GM10266 (cell line): ENCODE measurements at regions not wholly inside any gene's neighbourhood (a gene's known extent, or its start where the extent isn't known, plus 50 kb on each side); places are given as distances from the start of the nearest gene placed in this dataset.

ENCODE experiments used
- DNase-seq: peaks from one replicate; pipeline ENCODE4 v3.0.0; 2012; ENCODE audit errors: extremely low spot score
- TF ChIP-seq, protein P1 (sequence below): IDR thresholded peaks from 2 replicates; pipeline ENCODE4 v1.5.1; 2012; ENCODE audit warnings: mild to moderate bottlenecking, low read depth; ENCODE audit not compliant: control insufficient read depth, insufficient read depth; ENCODE audit errors: missing control alignments

DNA sequence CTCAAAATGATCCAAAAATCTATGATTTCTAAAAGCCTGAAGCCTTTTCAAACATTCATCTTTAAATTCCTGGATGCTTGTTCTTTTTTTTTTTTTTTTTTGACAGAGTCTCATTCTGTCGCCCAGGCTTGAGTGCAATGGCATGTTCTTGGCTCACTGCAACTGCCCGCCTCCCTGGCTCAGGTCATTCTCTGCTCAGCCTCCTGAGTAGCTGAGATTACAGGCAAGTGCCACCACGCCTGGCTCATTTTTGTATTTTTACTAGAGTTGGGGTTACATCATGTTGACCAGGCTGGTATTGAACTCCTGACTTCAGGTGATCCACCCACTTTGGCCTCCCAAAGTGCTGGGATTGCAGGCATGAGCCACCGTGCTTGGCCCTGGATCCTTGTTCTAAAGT lies 649.5 kb downstream of the XIRP2 start:
- TF ChIP-seq, protein P1, sequence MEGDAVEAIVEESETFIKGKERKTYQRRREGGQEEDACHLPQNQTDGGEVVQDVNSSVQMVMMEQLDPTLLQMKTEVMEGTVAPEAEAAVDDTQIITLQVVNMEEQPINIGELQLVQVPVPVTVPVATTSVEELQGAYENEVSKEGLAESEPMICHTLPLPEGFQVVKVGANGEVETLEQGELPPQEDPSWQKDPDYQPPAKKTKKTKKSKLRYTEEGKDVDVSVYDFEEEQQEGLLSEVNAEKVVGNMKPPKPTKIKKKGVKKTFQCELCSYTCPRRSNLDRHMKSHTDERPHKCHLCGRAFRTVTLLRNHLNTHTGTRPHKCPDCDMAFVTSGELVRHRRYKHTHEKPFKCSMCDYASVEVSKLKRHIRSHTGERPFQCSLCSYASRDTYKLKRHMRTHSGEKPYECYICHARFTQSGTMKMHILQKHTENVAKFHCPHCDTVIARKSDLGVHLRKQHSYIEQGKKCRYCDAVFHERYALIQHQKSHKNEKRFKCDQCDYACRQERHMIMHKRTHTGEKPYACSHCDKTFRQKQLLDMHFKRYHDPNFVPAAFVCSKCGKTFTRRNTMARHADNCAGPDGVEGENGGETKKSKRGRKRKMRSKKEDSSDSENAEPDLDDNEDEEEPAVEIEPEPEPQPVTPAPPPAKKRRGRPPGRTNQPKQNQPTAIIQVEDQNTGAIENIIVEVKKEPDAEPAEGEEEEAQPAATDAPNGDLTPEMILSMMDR: no peak
- DNase-seq: no peak

DNA sequence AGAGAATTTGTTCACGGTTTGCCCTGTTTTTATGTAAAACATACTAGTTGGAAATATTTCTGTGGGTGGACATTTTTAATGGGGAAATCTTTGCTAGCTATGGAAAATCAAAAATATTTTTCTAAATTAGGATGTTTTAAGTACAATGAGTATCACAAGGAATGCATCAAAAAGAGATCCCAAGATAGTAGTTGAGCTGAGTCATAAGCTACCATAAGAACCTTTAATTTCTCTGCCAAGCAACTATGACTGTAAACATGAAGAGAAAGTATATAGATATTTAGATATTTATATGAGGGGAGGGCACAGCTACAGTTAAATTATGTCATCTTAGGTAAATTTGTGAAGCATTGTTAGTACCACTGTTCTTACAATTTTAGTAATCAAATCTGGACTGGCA lies 646.2 kb downstream of the XIRP2 start:
- DNase-seq: no peak
- TF ChIP-seq, protein P1: no peak

DNA sequence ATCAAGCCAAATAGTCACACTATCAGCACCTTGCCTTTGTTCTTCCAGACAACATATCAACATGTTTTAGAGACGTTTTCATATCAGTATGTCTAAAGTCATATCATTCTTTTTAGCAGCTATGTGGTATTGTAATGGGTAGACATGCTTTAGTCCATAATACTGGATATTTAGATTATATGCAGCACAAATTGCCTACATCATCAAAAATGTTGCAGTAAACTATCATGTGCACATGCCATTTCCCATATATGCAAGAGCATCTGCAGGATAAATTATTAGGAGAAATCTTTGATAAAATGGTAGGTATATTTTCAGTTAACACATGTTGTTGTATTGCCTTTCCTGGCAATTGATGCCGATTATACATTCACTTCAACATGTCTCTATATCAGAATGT lies 636.5 kb downstream of the XIRP2 start:
- TF ChIP-seq, protein P1: no peak

DNA sequence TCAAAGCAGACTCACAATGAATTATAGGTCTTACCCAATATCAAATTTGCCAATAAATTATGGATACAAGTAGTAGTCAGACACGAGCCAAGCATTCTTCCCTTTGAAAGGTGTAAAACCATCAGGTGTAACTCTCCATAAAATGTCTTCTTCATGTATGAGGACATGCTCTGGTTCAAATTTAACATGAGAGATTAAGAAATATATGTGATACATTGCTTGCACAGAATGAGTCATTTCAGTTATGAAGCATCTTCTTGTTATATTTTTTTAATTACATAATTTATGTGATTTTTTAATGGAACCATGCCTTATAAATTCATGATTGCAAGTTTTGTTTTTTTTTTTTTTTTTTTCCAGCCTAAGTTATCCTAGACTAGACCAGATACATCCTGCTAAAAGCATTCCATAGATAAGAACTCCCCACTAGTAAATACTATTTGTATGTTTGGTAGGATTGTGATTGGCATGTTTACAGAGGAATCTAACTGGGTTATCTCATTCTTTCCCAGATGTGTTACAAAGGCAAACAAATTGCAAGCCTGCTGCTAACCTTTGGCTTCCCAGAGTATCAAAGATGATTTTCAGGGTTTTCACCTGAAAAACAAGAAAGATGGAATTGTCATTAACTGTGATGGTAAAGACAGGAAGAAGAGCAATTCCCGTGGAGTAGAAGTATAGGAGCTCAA lies 621.9 kb downstream of the XIRP2 start:
- TF ChIP-seq, protein P1: no peak
- no peak for DNase-seq

More for the DNA sequence above, 636.5 kb downstream of the XIRP2 start:
- no peak for DNase-seq

DNA sequence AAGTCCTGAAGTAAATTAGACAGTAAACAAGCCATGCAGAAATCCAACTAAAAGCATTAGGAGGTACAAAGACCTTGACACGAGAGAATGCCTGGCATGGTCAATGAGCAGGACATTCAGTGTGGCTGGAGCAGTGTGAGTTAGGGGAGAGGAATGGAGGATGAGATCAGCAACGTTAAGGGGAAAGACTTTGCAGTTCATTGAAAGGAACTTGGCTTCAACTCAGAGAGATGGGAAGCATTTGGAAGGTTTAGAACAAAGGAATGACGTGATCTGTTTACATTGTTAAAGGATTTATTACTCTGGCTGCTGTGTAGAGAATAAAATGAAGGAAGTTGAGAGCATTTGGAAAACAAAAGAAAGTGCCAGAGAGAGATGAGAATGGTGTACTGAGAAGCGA lies 621.3 kb downstream of the XIRP2 start:
- no peak for DNase-seq
- TF ChIP-seq, protein P1: no peak

DNA sequence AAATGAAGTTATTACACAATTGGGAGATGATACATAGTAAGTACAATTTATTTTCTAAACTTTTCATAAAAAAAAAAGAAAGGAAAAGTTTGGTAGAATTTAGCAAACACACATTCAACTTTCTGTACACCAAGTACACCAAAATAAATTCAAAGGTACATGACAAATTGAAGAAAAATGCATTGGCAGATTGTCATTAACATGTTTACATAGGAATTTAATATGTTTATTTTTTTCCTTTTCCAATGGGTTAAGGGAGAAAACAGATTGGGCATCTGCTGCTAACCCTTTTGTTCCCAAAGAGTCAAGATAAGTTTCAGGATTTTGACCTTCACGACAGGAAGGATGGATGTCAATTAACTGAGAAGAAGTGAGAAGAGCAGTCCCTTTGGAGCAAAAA lies 620.4 kb downstream of the XIRP2 start:
- TF ChIP-seq, protein P1: no peak
- no peak for DNase-seq

DNA sequence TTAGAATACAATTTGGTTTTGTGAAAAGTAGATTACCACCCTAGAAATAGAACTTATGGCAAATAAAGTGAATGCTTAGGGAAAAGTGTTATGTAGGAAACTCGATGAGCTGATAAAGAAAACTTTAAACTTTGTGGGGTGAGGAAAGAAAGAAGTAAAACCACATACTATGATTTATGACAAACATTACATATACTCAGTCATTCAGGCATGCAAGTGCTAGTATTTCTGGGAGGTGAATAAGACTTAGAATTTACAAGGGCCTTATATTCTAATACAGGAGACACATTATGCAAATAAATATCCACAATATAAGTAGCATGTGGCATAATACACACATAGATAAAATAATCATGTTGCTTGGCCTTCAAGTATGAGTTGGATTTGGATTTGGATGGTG lies 618.1 kb downstream of the XIRP2 start:
- TF ChIP-seq, protein P1: no peak
- no peak for DNase-seq
